GM21723 (cell line): ENCODE measurements at regions not wholly inside any gene's neighbourhood (a gene's known extent, or its start where the extent isn't known, plus 50 kb on each side); places are given as distances from the start of the nearest gene placed in this dataset.

Source experiments
- ATAC-seq: cut with Tn5 transposase; IDR thresholded peaks from one replicate; pipeline ENCODE4 v1.9.1; 2021; ENCODE audit warnings: mild to moderate bottlenecking, moderate library complexity; ENCODE audit not compliant: unreplicated experiment

- ATAC-seq = no peak
Observed at GRCh38 chr9:687994-688393, 153.5 kb upstream of the DMRT1 start.

GRCh38 chr9:690517-691111, 150.9 kb upstream of the DMRT1 start:
- ATAC-seq = no peak

- no peak for ATAC-seq
Observed at GRCh38 chr9:691825-692400, 149.6 kb upstream of the DMRT1 start.

- no peak for ATAC-seq
Observed at GRCh38 chr9:692636-693129, 148.8 kb upstream of the DMRT1 start.

GRCh38 chr9:693201-694091, 148.1 kb upstream of the DMRT1 start:
- no peak for ATAC-seq

GRCh38 chr9:694092-694402, 147.4 kb upstream of the DMRT1 start:
- ATAC-seq = no peak

GRCh38 chr9:694403-695154, 146.9 kb upstream of the DMRT1 start:
- ATAC-seq = no peak

GRCh38 chr9:695252-695651, 146.2 kb upstream of the DMRT1 start:
- no peak for ATAC-seq

- no peak for ATAC-seq
Observed at GRCh38 chr9:696332-697323, 144.9 kb upstream of the DMRT1 start.

- ATAC-seq = no peak
Observed at GRCh38 chr9:698276-698675, 143.2 kb upstream of the DMRT1 start.

- no peak for ATAC-seq
Observed at GRCh38 chr9:698954-699353, 142.5 kb upstream of the DMRT1 start.

- no peak for ATAC-seq
Observed at GRCh38 chr9:699396-699795, 142.1 kb upstream of the DMRT1 start.

GRCh38 chr9:700365-701282, 140.9 kb upstream of the DMRT1 start:
- peak; percentile 65 for ATAC-seq

- ATAC-seq = no peak
Observed at GRCh38 chr9:703392-703791, 138.1 kb upstream of the DMRT1 start.

GRCh38 chr9:706073-706472, 135.4 kb upstream of the DMRT1 start:
- ATAC-seq = no peak

GRCh38 chr9:706606-707459, 134.7 kb upstream of the DMRT1 start:
- ATAC-seq = peak; percentile 77

GRCh38 chr9:708182-708550, 133.3 kb upstream of the DMRT1 start:
- ATAC-seq = no peak
